Suprapubic skin (tissue), 4 donors: ENCODE measurements at regions not wholly inside any gene's neighbourhood (a gene's known extent, or its start where the extent isn't known, plus 50 kb on each side); places are given as distances from the start of the nearest gene placed in this dataset.

Experiments
- DNase-seq, 2 donors: peaks; one replicate each; pipeline ENCODE4 v3.0.0-alpha.2; 2019; ENCODE audit warnings: low spot score in 2 of 2
- H3K27ac ChIP-seq: fragments of 200-600 bp; sonication (generic); one replicate; pipeline ENCODE4 v1.5.1; 2019
- H3K27me3 ChIP-seq: fragments of 200-600 bp; sonication (generic); one replicate; pipeline ENCODE4 v1.5.1; 2019
- H3K36me3 ChIP-seq: fragments of 200-600 bp; sonication (generic); one replicate; pipeline ENCODE4 v1.5.1; 2019
- H3K4me1 ChIP-seq: fragments of 200-600 bp; sonication (generic); one replicate; pipeline ENCODE4 v1.5.1; 2019
- H3K4me3 ChIP-seq: fragments of 200-600 bp; sonication (generic); one replicate; pipeline ENCODE4 v1.5.1; 2019; ENCODE audit warnings: mild to moderate bottlenecking
- H3K9me3 ChIP-seq: fragments of 200-600 bp; sonication (generic); one replicate; pipeline ENCODE4 v1.5.1; 2019
- CTCF ChIP-seq, 2 donors: fragments of 200-600 bp in 1 of 2; fragments of 450-650 bp in 1 of 2; sonication (generic) in 1 of 2; IDR thresholded peaks; one replicate each; pipeline ENCODE4 v1.5.1; 2016 to 2019; ENCODE audit warnings: antibody characterized with exemption in 2 of 2, mild to moderate bottlenecking in 1 of 2, moderate library complexity in 1 of 2
- EP300 ChIP-seq: sonication (generic); formaldehyde crosslinking; IDR thresholded peaks from one replicate; pipeline ENCODE4 v1.6.1; 2017; ENCODE audit warnings: antibody characterized with exemption
- POLR2A ChIP-seq, 2 donors: fragments of 450-650 bp; IDR thresholded peaks; one replicate each; pipeline ENCODE4 v1.6.1; 2017; ENCODE audit warnings: antibody characterized with exemption in 2 of 2, mild to moderate bottlenecking in 2 of 2, moderate library complexity in 2 of 2
- POLR2AphosphoS5 ChIP-seq, 3 donors: sonication (generic); formaldehyde crosslinking; IDR thresholded peaks; one replicate each; pipeline ENCODE4 v1.6.1; 2017; ENCODE audit warnings: antibody characterized with exemption in 3 of 3
- WGBS: methylation state at CpG from one replicate; pipeline ENCODE4 v1.1.5; 2018; 5-methylcytosine and 5-hydroxymethylcytosine counted together

- no peaks in the 10 kb centered on the region for H3K9me3 ChIP-seq
- 90% methylated on average over 3 of the region's 3 CpGs for WGBS
These were observed 175.2 kb downstream of the PSAT1 start for GRCh38 chr9:78472111-78472510.

GRCh38 chr9:78479441-78479840 is 182.5 kb downstream of the PSAT1 start:
- TF ChIP-seq EP300 (no peak), POLR2AphosphoS5 (IDR thresholded peaks at IDR 0.05) (no peak), CTCF (IDR thresholded peaks at IDR 0.05) (no peak), POLR2A (IDR thresholded peaks at IDR 0.05) (no peak)
- Histone ChIP-seq H3K4me3 (no peak overlapping the region), H3K27ac (no peak overlapping the region), H3K4me1 (no peaks in the 10 kb centered on the region), H3K36me3 (no peaks in the 10 kb centered on the region), H3K27me3 (no peaks in the 10 kb centered on the region), H3K9me3 (peaks cover 11% of the 10 kb centered on the region)
- no peak for DNase-seq

More at GRCh38 chr9:78472111-78472510, 175.2 kb downstream of the PSAT1 start:
- no peaks in the 10 kb centered on the region for H3K36me3 ChIP-seq
- H3K27me3 ChIP-seq = no peaks in the 10 kb centered on the region
- no peak for TF ChIP-seq POLR2A (IDR thresholded peaks at IDR 0.05)
- no peak overlapping the region for H3K4me3 ChIP-seq
- no peaks in the 10 kb centered on the region for H3K4me1 ChIP-seq
- H3K27ac ChIP-seq = no peak overlapping the region
- DNase-seq = no peak

DNA sequence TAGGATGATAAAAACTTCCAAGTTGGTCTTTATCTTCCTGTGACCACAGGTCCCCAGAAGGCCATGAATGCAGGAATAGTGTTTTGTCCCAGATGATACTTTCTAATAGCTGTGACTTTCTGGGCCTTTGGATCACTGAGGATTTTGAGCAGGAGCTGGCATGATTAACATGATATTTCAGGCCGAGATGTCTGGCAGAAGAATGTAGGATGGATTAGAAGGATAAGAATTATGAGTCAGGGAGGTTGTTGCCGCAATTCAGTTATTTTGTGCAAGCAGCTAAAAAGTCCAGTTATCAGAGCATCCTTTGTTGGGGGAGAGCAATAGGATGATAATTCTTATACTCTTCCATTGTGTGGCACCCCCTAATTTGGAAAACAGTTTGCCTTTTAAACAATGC is 189.7 kb downstream of the PSAT1 start:
- Histone ChIP-seq H3K36me3 (no peaks in the 10 kb centered on the region), H3K9me3 (peaks cover 15% of the 10 kb centered on the region), H3K27me3 (no peaks in the 10 kb centered on the region), H3K4me1 (no peaks in the 10 kb centered on the region), H3K4me3 (no peak overlapping the region), H3K27ac (no peak overlapping the region)
- DNase-seq = no peak
- TF ChIP-seq CTCF (IDR thresholded peaks at IDR 0.05) = no peak
- no peak for TF ChIP-seq POLR2AphosphoS5 (IDR thresholded peaks at IDR 0.05)
- no peak for TF ChIP-seq POLR2A (IDR thresholded peaks at IDR 0.05)
- TF ChIP-seq EP300 = no peak
- WGBS = 73% methylated on average over 2 of the region's 2 CpGs

GRCh38 chr9:78490231-78490630 is 193.3 kb downstream of the PSAT1 start:
- H3K27me3 ChIP-seq = no peaks in the 10 kb centered on the region
- DNase-seq = no peak
- no peaks in the 10 kb centered on the region for H3K4me1 ChIP-seq
- no peaks in the 10 kb centered on the region for H3K9me3 ChIP-seq
- no peak overlapping the region for H3K27ac ChIP-seq
- no peak overlapping the region for H3K4me3 ChIP-seq
- TF ChIP-seq POLR2AphosphoS5 (IDR thresholded peaks at IDR 0.05) (no peak), CTCF (IDR thresholded peaks at IDR 0.05) (no peak), POLR2A (IDR thresholded peaks at IDR 0.05) (no peak), EP300 (no peak)
- H3K36me3 ChIP-seq = no peaks in the 10 kb centered on the region
- WGBS = 69% methylated on average over 4 of the region's 4 CpGs

- WGBS = 67% methylated on average over 2 of the region's 3 CpGs
- no peaks in the 10 kb centered on the region for H3K27me3 ChIP-seq
- H3K27ac ChIP-seq = no peak overlapping the region
- TF ChIP-seq POLR2AphosphoS5 (IDR thresholded peaks at IDR 0.05) (no peak), EP300 (no peak), CTCF (IDR thresholded peaks at IDR 0.05) (no peak), POLR2A (IDR thresholded peaks at IDR 0.05) (no peak)
- H3K36me3 ChIP-seq = no peaks in the 10 kb centered on the region
- no peak for DNase-seq
- H3K9me3 ChIP-seq = no peaks in the 10 kb centered on the region
- H3K4me1 ChIP-seq = no peaks in the 10 kb centered on the region
- no peak overlapping the region for H3K4me3 ChIP-seq
These were observed 194.5 kb downstream of the PSAT1 start for GRCh38 chr9:78491402-78491801.

DNA sequence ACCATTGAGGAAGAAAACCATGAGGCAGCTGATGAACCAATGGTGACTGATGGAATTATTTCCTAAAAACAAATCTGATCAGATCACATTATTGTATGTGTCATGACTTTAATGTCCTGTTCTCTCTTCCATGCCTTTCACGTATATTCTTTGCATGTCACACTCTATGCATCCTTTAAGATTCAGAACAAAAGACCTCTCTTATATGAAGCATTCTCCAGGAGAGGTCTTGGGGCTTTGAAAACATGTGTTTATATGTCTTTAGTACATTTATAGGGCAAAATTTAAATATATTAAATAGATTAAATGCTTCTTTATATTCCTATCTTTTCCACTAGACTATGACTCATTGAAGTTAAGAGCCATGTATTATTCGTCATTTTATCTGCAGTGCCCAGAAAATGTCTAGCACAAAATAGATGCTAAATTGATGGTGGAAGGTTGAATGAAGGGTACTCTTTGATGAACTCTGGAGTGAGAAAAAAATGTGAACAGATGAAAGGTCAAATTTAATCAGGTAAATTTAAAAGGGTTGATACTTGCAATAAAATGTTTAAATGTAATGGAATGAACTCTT is 196.3 kb downstream of the PSAT1 start:
- no peaks in the 10 kb centered on the region for H3K9me3 ChIP-seq
- no peaks in the 10 kb centered on the region for H3K27me3 ChIP-seq
- no peak for DNase-seq
- WGBS = 80% methylated on average over 2 of the region's 2 CpGs
- H3K4me1 ChIP-seq = no peaks in the 10 kb centered on the region
- H3K36me3 ChIP-seq = no peaks in the 10 kb centered on the region
- no peak overlapping the region for H3K4me3 ChIP-seq
- TF ChIP-seq POLR2A (IDR thresholded peaks at IDR 0.05) = no peak
- no peak for TF ChIP-seq POLR2AphosphoS5 (IDR thresholded peaks at IDR 0.05)
- TF ChIP-seq CTCF (IDR thresholded peaks at IDR 0.05) = no peak
- TF ChIP-seq EP300 = no peak
- no peak overlapping the region for H3K27ac ChIP-seq
